ENCODE measurements at regions not wholly inside any gene's neighbourhood (a gene's known extent, or its start where the extent isn't known, plus 50 kb on each side); places are given as distances from the start of the nearest gene placed in this dataset.
"Not testable (repeated sequence)": the region's sequence is repeated elsewhere in the genome, so short reads cannot be mapped to it uniquely, and the experiment has no call there.

DNA sequence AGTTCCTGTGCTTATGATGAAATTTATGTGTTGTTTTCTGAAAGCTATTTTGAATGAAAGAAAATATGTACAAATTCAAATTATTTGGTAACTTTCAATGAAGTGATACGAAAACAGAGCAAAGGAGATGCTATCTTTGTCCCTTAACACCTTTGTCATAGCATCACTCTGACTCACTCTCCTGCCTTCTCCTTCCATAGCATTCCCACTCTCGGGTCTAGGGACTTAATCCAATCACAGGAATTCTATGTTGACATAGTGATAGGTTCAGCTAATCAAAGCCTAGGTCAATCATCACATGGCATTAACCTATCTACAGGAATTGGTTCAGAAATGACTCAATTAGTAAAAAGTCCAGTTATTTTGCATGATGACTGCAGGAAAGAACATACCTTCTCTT is 464.7 kb upstream of the RORB start:
- H3K4me1 Mint-ChIP-seq (ENCODE audit: low read depth) = no peaks in the 10 kb centered on the region

DNA sequence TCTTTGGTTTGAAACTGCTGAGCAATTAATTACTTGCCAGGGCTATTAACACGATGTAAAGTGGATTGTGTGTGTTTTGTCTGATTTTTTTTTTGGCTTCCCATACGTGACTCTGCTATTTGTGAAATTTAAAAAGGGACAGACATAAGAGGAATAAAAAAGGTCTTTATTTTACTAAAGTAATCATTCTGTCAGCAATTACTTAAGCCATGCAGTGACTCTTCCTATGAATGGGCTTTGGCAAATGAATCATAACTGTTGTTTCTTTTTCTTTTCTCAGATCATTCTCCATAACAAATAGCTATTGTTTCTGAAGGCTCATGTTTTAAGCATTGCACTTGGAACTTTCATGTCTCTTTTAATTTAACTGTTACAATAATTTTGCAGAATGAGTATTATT is 461.3 kb upstream of the RORB start:
- H3K9me3 Mint-ChIP-seq = no peaks in the 10 kb centered on the region
- no peaks in the 10 kb centered on the region for H3K4me1 Mint-ChIP-seq (ENCODE audit: low read depth)
- no peak for DNase-seq
- no peaks in the 10 kb centered on the region for H3K36me3 Mint-ChIP-seq (ENCODE audit: insufficient read depth)
- no peak for ATAC-seq
- no peak overlapping the region for H3K4me3 Mint-ChIP-seq
- H3K27me3 Mint-ChIP-seq (ENCODE audit: low read depth) = no peaks in the 10 kb centered on the region

More for the DNA sequence above, 464.7 kb upstream of the RORB start:
- no peak for DNase-seq
- no peak for ATAC-seq
- no peaks in the 10 kb centered on the region for H3K27me3 Mint-ChIP-seq (ENCODE audit: low read depth)
- no peaks in the 10 kb centered on the region for H3K36me3 Mint-ChIP-seq (ENCODE audit: insufficient read depth)
- no peaks in the 10 kb centered on the region for H3K9me3 Mint-ChIP-seq
- no peak overlapping the region for H3K4me3 Mint-ChIP-seq

DNA sequence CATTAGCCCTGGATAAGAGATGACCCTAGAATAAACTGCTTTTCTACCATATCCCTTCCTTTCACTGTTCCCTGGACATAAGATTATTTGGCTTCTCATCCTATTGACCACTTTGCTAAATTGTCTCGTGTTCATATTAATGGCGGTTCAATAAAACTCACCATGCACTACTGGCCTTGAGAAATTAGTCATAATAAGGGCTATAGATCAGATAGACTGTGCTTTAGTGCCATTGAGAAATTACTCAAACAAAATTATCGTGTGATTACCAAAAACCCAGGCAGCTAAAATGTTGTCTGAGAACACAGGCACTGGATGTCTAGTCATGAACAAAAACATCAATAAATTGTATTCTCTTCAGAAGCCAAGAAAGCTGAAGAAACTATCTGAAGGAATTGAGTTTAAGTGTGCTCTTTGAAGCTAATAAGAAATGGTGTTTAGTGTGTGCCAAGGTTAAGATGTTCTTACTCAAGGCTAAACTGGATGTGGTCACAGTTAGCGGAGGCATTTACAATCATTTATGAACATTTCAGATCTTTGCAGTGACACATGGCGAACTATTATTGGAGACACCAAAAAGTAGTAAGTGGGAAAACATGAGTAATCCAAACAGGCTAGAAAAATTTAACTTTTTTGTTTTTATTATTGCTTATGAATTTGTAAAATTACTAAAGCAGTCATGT is 460.4 kb upstream of the RORB start:
- no peak for DNase-seq
- Mint-ChIP-seq H3K9me3 (no peaks in the 10 kb centered on the region), H3K4me1 (ENCODE audit: low read depth) (no peaks in the 10 kb centered on the region), H3K36me3 (ENCODE audit: insufficient read depth) (no peaks in the 10 kb centered on the region), H3K27me3 (ENCODE audit: low read depth) (no peaks in the 10 kb centered on the region), H3K4me3 (no peak overlapping the region)
- no peak for ATAC-seq

GRCh38 chr9:74037274-74037673 is 459.9 kb upstream of the RORB start:
- no peaks in the 10 kb centered on the region for H3K36me3 Mint-ChIP-seq (ENCODE audit: insufficient read depth)
- ATAC-seq = no peak
- no peak overlapping the region for H3K4me3 Mint-ChIP-seq
- no peaks in the 10 kb centered on the region for H3K9me3 Mint-ChIP-seq
- H3K27me3 Mint-ChIP-seq (ENCODE audit: low read depth) = no peaks in the 10 kb centered on the region
- no peak for DNase-seq
- H3K4me1 Mint-ChIP-seq (ENCODE audit: low read depth) = no peaks in the 10 kb centered on the region

DNA sequence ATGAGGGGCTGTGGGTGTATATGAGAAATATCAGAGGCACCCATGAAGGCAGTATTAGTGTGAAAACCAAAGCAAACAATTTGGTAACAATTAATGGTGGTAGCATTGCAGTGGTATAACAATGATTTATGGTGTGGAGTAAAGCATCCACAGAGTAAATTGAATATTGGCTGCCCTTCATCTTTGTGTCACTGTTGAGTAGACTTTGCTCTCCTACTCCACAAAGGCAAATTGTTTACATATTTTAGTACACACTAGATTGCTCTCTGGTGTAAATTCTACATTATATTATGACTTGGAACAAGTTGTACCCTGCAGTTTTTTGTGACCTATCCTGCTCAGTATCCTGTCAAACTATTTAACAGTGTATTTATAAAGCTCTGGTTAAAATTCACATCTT is 455.5 kb upstream of the RORB start:
- no peak overlapping the region for H3K4me3 Mint-ChIP-seq
- no peak for ATAC-seq

GRCh38 chr9:74044844-74045243 is 452.3 kb upstream of the RORB start:
- H3K4me1 Mint-ChIP-seq (ENCODE audit: low read depth) = no peaks in the 10 kb centered on the region
- no peaks in the 10 kb centered on the region for H3K36me3 Mint-ChIP-seq (ENCODE audit: insufficient read depth)
- no peaks in the 10 kb centered on the region for H3K9me3 Mint-ChIP-seq

More for the DNA sequence above, 455.5 kb upstream of the RORB start:
- no peaks in the 10 kb centered on the region for H3K27me3 Mint-ChIP-seq (ENCODE audit: low read depth)
- H3K9me3 Mint-ChIP-seq = no peaks in the 10 kb centered on the region
- no peaks in the 10 kb centered on the region for H3K36me3 Mint-ChIP-seq (ENCODE audit: insufficient read depth)
- DNase-seq = no peak
- no peaks in the 10 kb centered on the region for H3K4me1 Mint-ChIP-seq (ENCODE audit: low read depth)

GRCh38 chr9:74056023-74056422 is 441.1 kb upstream of the RORB start:
- no peaks in the 10 kb centered on the region for H3K4me1 Mint-ChIP-seq (ENCODE audit: low read depth)
- no peaks in the 10 kb centered on the region for H3K36me3 Mint-ChIP-seq (ENCODE audit: insufficient read depth)
- peaks cover 14% of the 10 kb centered on the region for H3K9me3 Mint-ChIP-seq
- no peaks in the 10 kb centered on the region for H3K27me3 Mint-ChIP-seq (ENCODE audit: low read depth)
- H3K4me3 Mint-ChIP-seq = no peak overlapping the region
- DNase-seq (no peak), ATAC-seq (no peak)

More at GRCh38 chr9:74044844-74045243, 452.3 kb upstream of the RORB start:
- no peak for ATAC-seq
- DNase-seq = no peak
- Mint-ChIP-seq H3K27me3 (ENCODE audit: low read depth) (no peaks in the 10 kb centered on the region), H3K4me3 (no peak overlapping the region)

- not testable (repeated sequence) for ATAC-seq; DNase-seq; H3K27me3 Mint-ChIP-seq (ENCODE audit: low read depth); H3K4me1 Mint-ChIP-seq (ENCODE audit: low read depth); H3K36me3 Mint-ChIP-seq (ENCODE audit: insufficient read depth); H3K4me3 Mint-ChIP-seq
- peaks cover 14% of the 10 kb centered on the region for H3K9me3 Mint-ChIP-seq
Measured at GRCh38 chr9:74057051-74057450, 440.1 kb upstream of the RORB start.

DNA sequence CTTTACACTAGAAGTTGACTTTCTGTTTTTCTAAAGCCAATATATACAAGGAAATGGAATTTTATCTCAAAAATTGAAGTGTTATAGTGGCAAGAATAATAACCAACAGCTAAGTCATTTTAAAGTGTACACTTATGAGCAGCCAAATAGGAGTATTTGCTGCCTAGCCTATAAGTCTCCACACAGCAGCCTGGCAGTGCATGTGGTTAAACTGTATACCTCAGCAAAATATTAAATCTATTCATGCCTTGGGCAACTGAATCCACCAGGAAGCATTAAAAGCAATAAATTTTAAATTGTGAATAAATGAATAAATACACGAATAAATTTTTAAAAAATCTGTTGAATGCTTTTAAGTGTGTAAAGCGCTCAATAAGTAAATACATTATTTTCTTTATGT is 432.4 kb upstream of the RORB start:
- no peaks in the 10 kb centered on the region for H3K4me1 Mint-ChIP-seq (ENCODE audit: low read depth)
- H3K9me3 Mint-ChIP-seq = peaks cover 16% of the 10 kb centered on the region
- H3K4me3 Mint-ChIP-seq = no peak overlapping the region
- DNase-seq = no peak
- no peaks in the 10 kb centered on the region for H3K27me3 Mint-ChIP-seq (ENCODE audit: low read depth)
- H3K36me3 Mint-ChIP-seq (ENCODE audit: insufficient read depth) = no peaks in the 10 kb centered on the region
- ATAC-seq = no peak

DNA sequence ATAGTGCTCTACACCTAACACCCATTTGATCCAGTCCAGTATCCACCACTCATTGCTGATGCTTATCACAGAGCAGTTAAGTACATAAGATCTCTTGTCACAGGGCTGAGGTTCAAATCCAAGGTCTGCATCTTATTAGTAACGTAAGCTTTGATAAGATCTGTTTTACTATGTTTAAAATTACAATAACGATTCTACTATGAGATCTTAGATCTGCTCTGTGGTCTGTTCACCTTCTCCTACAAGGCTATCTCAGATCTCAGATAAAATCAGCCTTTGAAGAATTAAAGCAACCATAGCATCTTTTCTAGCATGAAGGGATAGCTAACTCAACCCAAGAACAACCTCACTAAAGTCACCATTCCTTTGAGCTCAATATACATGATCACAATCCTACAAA is 431.0 kb upstream of the RORB start:
- H3K36me3 Mint-ChIP-seq (ENCODE audit: insufficient read depth) = no peaks in the 10 kb centered on the region
- H3K27me3 Mint-ChIP-seq (ENCODE audit: low read depth) = no peaks in the 10 kb centered on the region
- H3K4me1 Mint-ChIP-seq (ENCODE audit: low read depth) = no peaks in the 10 kb centered on the region
- no peak overlapping the region for H3K4me3 Mint-ChIP-seq
- DNase-seq = no peak
- H3K9me3 Mint-ChIP-seq = peaks cover 15% of the 10 kb centered on the region
- no peak for ATAC-seq

- Mint-ChIP-seq H3K36me3 (ENCODE audit: insufficient read depth) (no peaks in the 10 kb centered on the region), H3K4me1 (ENCODE audit: low read depth) (no peaks in the 10 kb centered on the region), H3K27me3 (ENCODE audit: low read depth) (no peaks in the 10 kb centered on the region), H3K4me3 (no peak overlapping the region), H3K9me3 (peaks cover 20% of the 10 kb centered on the region)
- no peak for ATAC-seq
- DNase-seq = no peak
Measured at GRCh38 chr9:74066605-74067004, 430.5 kb upstream of the RORB start.

DNA sequence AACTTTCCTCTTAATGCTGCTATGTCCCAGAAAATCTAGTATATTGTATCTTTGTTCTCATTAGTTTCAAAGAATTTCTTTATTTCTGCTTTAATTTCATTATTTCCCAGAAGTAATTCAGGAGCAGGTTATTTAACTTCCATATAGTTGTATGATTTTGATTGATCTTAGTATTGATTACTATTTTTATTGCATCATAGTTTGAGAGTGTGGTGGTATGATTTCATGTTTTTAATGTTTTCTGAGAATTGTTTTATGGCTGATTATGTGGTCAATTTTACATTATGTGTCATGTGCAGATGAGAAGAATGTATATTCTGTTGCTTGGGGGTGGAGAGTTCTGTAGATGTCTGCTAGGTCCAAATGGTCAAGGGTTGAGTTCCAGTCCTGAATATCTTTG is 425.6 kb upstream of the RORB start:
- ATAC-seq (no peak), DNase-seq (no peak)
- peaks cover 20% of the 10 kb centered on the region for H3K9me3 Mint-ChIP-seq
- H3K4me1 Mint-ChIP-seq (ENCODE audit: low read depth) = no peaks in the 10 kb centered on the region
- no peak overlapping the region for H3K4me3 Mint-ChIP-seq
- no peaks in the 10 kb centered on the region for H3K27me3 Mint-ChIP-seq (ENCODE audit: low read depth)
- no peaks in the 10 kb centered on the region for H3K36me3 Mint-ChIP-seq (ENCODE audit: insufficient read depth)

DNA sequence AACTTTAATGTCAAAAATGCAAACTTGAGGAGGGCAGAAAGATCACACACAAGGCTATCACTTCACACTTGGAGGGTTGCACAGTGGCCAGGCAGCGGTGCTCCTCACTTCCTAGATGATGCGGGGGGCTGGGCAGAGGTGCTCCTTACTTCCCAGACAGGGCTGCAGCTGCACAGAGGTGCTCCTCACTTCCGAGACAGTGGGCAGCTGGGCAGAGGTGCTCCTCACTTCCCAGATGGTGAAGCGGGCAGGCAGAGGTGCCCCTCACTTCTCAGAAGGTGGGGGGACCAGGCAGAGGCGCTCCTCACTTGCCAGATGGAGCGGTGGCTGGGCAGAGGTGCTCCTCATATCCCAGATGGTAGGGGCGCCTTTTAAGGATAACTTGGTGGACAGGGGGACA is 423.2 kb upstream of the RORB start:
- DNase-seq (no peak), ATAC-seq (no peak)
- peaks cover 20% of the 10 kb centered on the region for H3K9me3 Mint-ChIP-seq
- no peak overlapping the region for H3K4me3 Mint-ChIP-seq
- H3K4me1 Mint-ChIP-seq (ENCODE audit: low read depth) = no peaks in the 10 kb centered on the region
- no peaks in the 10 kb centered on the region for H3K27me3 Mint-ChIP-seq (ENCODE audit: low read depth)
- no peaks in the 10 kb centered on the region for H3K36me3 Mint-ChIP-seq (ENCODE audit: insufficient read depth)

GRCh38 chr9:74078647-74079046 is 418.5 kb upstream of the RORB start:
- DNase-seq (no peak), ATAC-seq (no peak)
- Mint-ChIP-seq H3K4me1 (ENCODE audit: low read depth) (no peaks in the 10 kb centered on the region), H3K36me3 (ENCODE audit: insufficient read depth) (no peaks in the 10 kb centered on the region), H3K4me3 (no peak overlapping the region), H3K9me3 (peaks cover 1% of the 10 kb centered on the region), H3K27me3 (ENCODE audit: low read depth) (no peaks in the 10 kb centered on the region)

GRCh38 chr9:74080652-74081051 is 416.5 kb upstream of the RORB start:
- H3K36me3 Mint-ChIP-seq (ENCODE audit: insufficient read depth); H3K4me1 Mint-ChIP-seq (ENCODE audit: low read depth); H3K9me3 Mint-ChIP-seq; H3K27me3 Mint-ChIP-seq (ENCODE audit: low read depth); DNase-seq; ATAC-seq; H3K4me3 Mint-ChIP-seq: not testable (repeated sequence)

Data from activated T-cell treated with anti-CD3 and anti-CD28 coated beads, Interleukin-2, amount 50 U/mL, for 4 hours (primary cell).